PFSK-1 (cell line): ENCODE measurements at regions not wholly inside any gene's neighbourhood (a gene's known extent, or its start where the extent isn't known, plus 50 kb on each side); places are given as distances from the start of the nearest gene placed in this dataset.

Experiments
- POLR2AphosphoS5 ChIP-seq: IDR thresholded peaks from 2 replicates; pipeline ENCODE4 v1.6.1; 2012; ENCODE audit warnings: low read depth, mild to moderate bottlenecking, control low read depth, low read length, moderate library complexity
- REST ChIP-seq, 2 experiments: IDR thresholded peaks; 2 replicates each; pipeline versions ENCODE4 v1.6.1 to v1.8.0; 2011 to 2012; ENCODE audit warnings: low read depth in 2 of 2, low read length in 2 of 2, control low read depth in 1 of 2, inconsistent platforms in 1 of 2, mild to moderate bottlenecking in 1 of 2, moderate library complexity in 1 of 2; ENCODE audit not compliant: insufficient read depth in 1 of 2
- TAF1 ChIP-seq: IDR thresholded peaks from 2 replicates; pipeline ENCODE4 v1.6.1; 2012; ENCODE audit warnings: low read length, control low read depth, borderline replicate concordance; ENCODE audit not compliant: insufficient read depth

DNA sequence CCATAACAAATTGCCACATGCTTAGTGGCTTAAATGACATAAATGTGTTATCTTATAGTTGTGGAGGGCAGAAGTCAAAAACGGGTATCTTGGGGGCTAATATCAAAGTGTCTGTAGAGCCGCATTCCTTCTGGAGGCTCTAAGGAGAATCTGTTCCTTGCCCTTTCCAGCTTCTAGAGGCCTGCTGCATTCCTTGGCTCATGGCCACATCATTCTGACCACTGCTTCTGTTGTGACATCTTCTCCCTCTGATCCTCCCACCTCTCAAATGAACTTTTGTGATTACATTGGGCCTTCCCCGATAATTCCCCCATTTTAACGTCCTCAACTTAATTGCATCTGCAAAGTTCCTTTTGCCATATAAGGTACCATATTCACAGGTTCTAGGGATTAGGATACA is 76.1 kb downstream of the CYP26A1 start:
- TF ChIP-seq TAF1, result no peak
- TF ChIP-seq POLR2AphosphoS5, result no peak
- TF ChIP-seq REST (IDR thresholded peaks at IDR 0.05; ENCODE audit: insufficient read depth in 1 of 2, low read depth in 2 of 2, low read length in 2 of 2), result no peak
